ENCODE measurements at regions not wholly inside any gene's neighbourhood (a gene's known extent, or its start where the extent isn't known, plus 50 kb on each side); places are given as distances from the start of the nearest gene placed in this dataset.

- TF ChIP-seq, protein P1, sequence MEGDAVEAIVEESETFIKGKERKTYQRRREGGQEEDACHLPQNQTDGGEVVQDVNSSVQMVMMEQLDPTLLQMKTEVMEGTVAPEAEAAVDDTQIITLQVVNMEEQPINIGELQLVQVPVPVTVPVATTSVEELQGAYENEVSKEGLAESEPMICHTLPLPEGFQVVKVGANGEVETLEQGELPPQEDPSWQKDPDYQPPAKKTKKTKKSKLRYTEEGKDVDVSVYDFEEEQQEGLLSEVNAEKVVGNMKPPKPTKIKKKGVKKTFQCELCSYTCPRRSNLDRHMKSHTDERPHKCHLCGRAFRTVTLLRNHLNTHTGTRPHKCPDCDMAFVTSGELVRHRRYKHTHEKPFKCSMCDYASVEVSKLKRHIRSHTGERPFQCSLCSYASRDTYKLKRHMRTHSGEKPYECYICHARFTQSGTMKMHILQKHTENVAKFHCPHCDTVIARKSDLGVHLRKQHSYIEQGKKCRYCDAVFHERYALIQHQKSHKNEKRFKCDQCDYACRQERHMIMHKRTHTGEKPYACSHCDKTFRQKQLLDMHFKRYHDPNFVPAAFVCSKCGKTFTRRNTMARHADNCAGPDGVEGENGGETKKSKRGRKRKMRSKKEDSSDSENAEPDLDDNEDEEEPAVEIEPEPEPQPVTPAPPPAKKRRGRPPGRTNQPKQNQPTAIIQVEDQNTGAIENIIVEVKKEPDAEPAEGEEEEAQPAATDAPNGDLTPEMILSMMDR (IDR thresholded peaks at IDR 0.05; ENCODE audit: insufficient read depth, missing control alignments): no peak
- peak; percentile 8 for DNase-seq (ENCODE audit: insufficient read length, low spot score)
- FAIRE-seq: peak; percentile 67
These were observed 147.7 kb upstream of the GYPA start for GRCh38 chr4:144288011-144288903.

- no peak for FAIRE-seq
- DNase-seq (ENCODE audit: insufficient read length, low spot score): no peak
- TF ChIP-seq, protein P1 (IDR thresholded peaks at IDR 0.05; ENCODE audit: insufficient read depth, missing control alignments): no peak
These were observed 149.3 kb upstream of the GYPA start for GRCh38 chr4:144289667-144290428.

- no peak for DNase-seq (ENCODE audit: insufficient read length, low spot score)
- TF ChIP-seq, protein P1 (IDR thresholded peaks at IDR 0.05; ENCODE audit: insufficient read depth, missing control alignments): no peak
- FAIRE-seq: no peak
These were observed 150.6 kb upstream of the GYPA start for GRCh38 chr4:144291164-144291563.

DNA sequence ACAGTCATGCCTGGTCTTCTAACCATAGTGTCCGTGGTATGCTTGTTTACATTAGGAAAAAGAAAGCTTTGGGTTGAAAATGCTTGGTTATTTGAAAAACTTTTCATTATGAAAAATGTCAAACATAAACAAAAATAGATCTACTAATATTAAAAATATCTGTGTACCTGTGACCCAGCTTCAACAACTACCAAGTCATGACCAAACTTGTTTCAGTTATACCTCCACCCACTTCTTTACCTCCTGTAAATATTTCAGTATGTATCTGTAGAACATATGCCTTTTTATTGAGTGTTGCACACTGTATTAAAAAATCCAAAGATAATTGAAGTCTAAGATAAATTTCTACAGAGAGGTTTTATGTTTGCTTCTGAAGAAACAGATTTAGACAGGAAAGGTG lies 153.7 kb upstream of the GYPA start:
- TF ChIP-seq, protein P1 (IDR thresholded peaks at IDR 0.05; ENCODE audit: insufficient read depth, missing control alignments): no peak
- no peak for DNase-seq (ENCODE audit: insufficient read length, low spot score)
- no peak for FAIRE-seq

DNA sequence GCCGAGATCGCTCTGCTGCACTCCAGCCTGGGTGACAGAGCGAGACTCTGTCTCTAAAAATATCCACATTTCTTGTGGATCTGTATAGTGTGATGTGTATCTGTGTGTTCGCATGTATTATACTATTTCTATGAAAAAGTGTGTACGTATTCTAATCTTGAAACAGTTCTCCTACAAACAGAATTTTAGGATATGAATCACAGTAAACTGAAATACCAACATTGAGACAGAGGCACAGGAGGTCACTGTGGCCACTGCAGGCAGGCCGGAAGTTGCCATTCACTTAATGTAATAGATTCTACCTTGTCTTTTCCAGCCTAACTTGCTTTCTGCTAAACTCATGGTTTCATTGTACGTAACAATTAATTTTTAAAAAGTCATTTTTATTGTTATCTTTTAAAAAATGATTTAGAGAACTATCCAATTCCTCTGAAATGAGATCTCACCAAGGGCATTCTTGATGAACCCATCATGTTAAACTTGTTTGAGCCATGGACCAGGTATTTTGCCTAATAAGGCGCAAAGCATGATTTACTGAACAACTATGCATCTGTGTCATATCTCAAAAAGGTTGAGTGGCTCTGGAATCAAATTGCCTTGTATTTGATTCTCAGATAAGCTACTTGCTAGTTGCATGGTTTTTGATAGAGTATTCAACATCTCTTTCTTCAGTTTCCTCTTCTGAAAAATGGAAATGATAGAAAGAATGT lies 154.9 kb upstream of the GYPA start:
- DNase-seq (ENCODE audit: insufficient read length, low spot score) (no peak), FAIRE-seq (no peak)
- TF ChIP-seq, protein P1 (IDR thresholded peaks at IDR 0.05; ENCODE audit: insufficient read depth, missing control alignments): no peak

DNA sequence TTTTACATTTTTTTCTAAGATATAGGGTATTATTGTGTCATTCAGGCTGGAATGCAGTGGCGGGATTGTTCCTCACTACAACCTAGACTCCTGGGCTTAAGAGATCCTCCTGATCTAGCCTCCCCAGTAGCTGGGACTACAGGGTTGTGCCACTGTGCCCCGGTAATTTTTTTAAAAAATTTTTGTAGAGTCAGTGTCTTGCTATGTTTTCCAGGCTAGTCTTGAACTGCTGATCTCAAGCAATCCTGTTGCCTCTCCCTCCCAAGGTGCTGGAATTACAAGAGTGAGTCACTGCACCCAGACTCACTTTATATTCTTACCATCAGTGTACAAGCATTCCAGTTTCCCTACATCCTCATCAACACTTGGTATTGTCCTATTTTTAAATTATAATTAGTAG lies 156.4 kb upstream of the GYPA start:
- FAIRE-seq: no peak

More for the DNA sequence above, 156.4 kb upstream of the GYPA start:
- no peak for DNase-seq (ENCODE audit: insufficient read length, low spot score)
- TF ChIP-seq, protein P1 (IDR thresholded peaks at IDR 0.05; ENCODE audit: insufficient read depth, missing control alignments): no peak
